H1 (cell line): ENCODE measurements at regions not wholly inside any gene's neighbourhood (a gene's known extent, or its start where the extent isn't known, plus 50 kb on each side); places are given as distances from the start of the nearest gene placed in this dataset.

ENCODE experiments used
- CHD2 ChIP-seq: IDR thresholded peaks from 2 replicates; pipeline ENCODE4 v1.6.1; 2012; ENCODE audit warnings: low read length, improper control_type of control experiment
- E2F6 ChIP-seq: IDR thresholded peaks from 2 replicates; pipeline ENCODE4 v1.6.1; 2012; ENCODE audit warnings: inconsistent platforms
- RAD21 ChIP-seq, 2 experiments: IDR thresholded peaks in 1 of 2; conservative IDR thresholded peaks in 1 of 2; 2 replicates each; pipeline ENCODE4 v1.6.1; 2011; ENCODE audit warnings: low read depth in 2 of 2, low read length in 2 of 2, improper control_type of control experiment in 1 of 2, inconsistent platforms in 1 of 2, mild to moderate bottlenecking in 1 of 2, moderate library complexity in 1 of 2
- RNF2 ChIP-seq: fragments of 200-900, 300-1000 bp; sonication (generic); IDR thresholded peaks from 2 replicates; pipeline ENCODE4 v1.7.1; 2016; ENCODE audit warnings: borderline replicate concordance, low read depth, mild to moderate bottlenecking, antibody characterized with exemption, low read length; ENCODE audit not compliant: poor library complexity, severe bottlenecking; ENCODE audit errors: missing control alignments
- SIX5 ChIP-seq: IDR thresholded peaks from 2 replicates; pipeline ENCODE4 v1.6.1; 2011; ENCODE audit warnings: mild to moderate bottlenecking, low read depth, low read length
- SP2 ChIP-seq: IDR thresholded peaks from 2 replicates; pipeline ENCODE4 v1.6.1; 2012; ENCODE audit warnings: mild to moderate bottlenecking, low read length, inconsistent platforms
- USF2 ChIP-seq: IDR thresholded peaks from 2 replicates; pipeline ENCODE4 v1.6.1; 2011; ENCODE audit warnings: low read length, improper control_type of control experiment

GRCh38 chrX:10062352-10062751 is 94.4 kb upstream of the CLCN4 start (continued):
- TF ChIP-seq RAD21 (IDR thresholded peaks at IDR 0.05 in 1 of 2, conservative IDR thresholded peaks at IDR 0.05 in 1 of 2; ENCODE audit: low read depth in 2 of 2, low read length in 2 of 2) (no peak), USF2 (no peak), E2F6 (no peak), RNF2 (no peak), SP2 (no peak), CHD2 (no peak), SIX5 (no peak)
